GM18907 (cell line): ENCODE measurements at regions not wholly inside any gene's neighbourhood (a gene's known extent, or its start where the extent isn't known, plus 50 kb on each side); places are given as distances from the start of the nearest gene placed in this dataset.
"Not testable (repeated sequence)": the region's sequence is repeated elsewhere in the genome, so short reads cannot be mapped to it uniquely, and the experiment has no call there.

Experiments
- ATAC-seq: cut with Tn5 transposase; IDR thresholded peaks from one replicate; pipeline ENCODE4 v1.9.1; 2021; ENCODE audit warnings: mild to moderate bottlenecking, moderate library complexity; ENCODE audit not compliant: unreplicated experiment

- not testable (repeated sequence) for ATAC-seq
These were observed 62.8 kb downstream of the SCP2D1 start for GRCh38 chr20:18876394-18876793.

GRCh38 chr20:18879262-18879661, 65.7 kb downstream of the SCP2D1 start:
- ATAC-seq = no peak

- no peak for ATAC-seq
These were observed 73.2 kb downstream of the SCP2D1 start for GRCh38 chr20:18886756-18887155.

GRCh38 chr20:18901980-18902737, 88.6 kb downstream of the SCP2D1 start:
- ATAC-seq = no peak

- ATAC-seq = no peak
These were observed 90.6 kb downstream of the SCP2D1 start for GRCh38 chr20:18904192-18904591.

GRCh38 chr20:18904624-18905023, 91.0 kb downstream of the SCP2D1 start:
- no peak for ATAC-seq

- ATAC-seq = no peak
These were observed 92.5 kb downstream of the SCP2D1 start for GRCh38 chr20:18906046-18906445.

GRCh38 chr20:18907353-18907752, 93.8 kb downstream of the SCP2D1 start:
- no peak for ATAC-seq

- ATAC-seq = no peak
These were observed 94.5 kb downstream of the SCP2D1 start for GRCh38 chr20:18908109-18908508.

- no peak for ATAC-seq
These were observed 95.7 kb downstream of the SCP2D1 start for GRCh38 chr20:18909254-18909653.

- no peak for ATAC-seq
These were observed 100.1 kb downstream of the SCP2D1 start for GRCh38 chr20:18913701-18914100.

- no peak for ATAC-seq
These were observed 101.2 kb downstream of the SCP2D1 start for GRCh38 chr20:18914796-18915195.

- ATAC-seq = no peak
These were observed 103.5 kb downstream of the SCP2D1 start for GRCh38 chr20:18916886-18917750.

GRCh38 chr20:18919996-18920395, 106.4 kb downstream of the SCP2D1 start:
- no peak for ATAC-seq

- no peak for ATAC-seq
These were observed 107.7 kb downstream of the SCP2D1 start for GRCh38 chr20:18921291-18921690.

- ATAC-seq = no peak
These were observed 108.7 kb downstream of the SCP2D1 start for GRCh38 chr20:18922251-18922650.

- no peak for ATAC-seq
These were observed 109.3 kb downstream of the SCP2D1 start for GRCh38 chr20:18922898-18923297.

- ATAC-seq = no peak
These were observed 113.4 kb downstream of the SCP2D1 start for GRCh38 chr20:18926965-18927364.

- no peak for ATAC-seq
These were observed 115.0 kb downstream of the SCP2D1 start for GRCh38 chr20:18928626-18929025.

- no peak for ATAC-seq
These were observed 116.2 kb downstream of the SCP2D1 start for GRCh38 chr20:18929800-18930199.

GRCh38 chr20:18943542-18943941, 130.0 kb downstream of the SCP2D1 start:
- ATAC-seq = no peak

- no peak for ATAC-seq
These were observed 143.3 kb downstream of the SCP2D1 start for GRCh38 chr20:18956890-18957289.
